Stimulated activated CD4-positive, alpha-beta T cell treated with anti-CD3 and anti-CD28 coated beads, Interleukin-1b, Interleukin-23, amount 100 ng/mL, for 4 hours (primary cell): ENCODE measurements at regions not wholly inside any gene's neighbourhood (a gene's known extent, or its start where the extent isn't known, plus 50 kb on each side); places are given as distances from the start of the nearest gene placed in this dataset.

Source experiments
- DNase-seq, 2 donors: peaks; one replicate each; pipeline ENCODE4 v3.0.0-alpha.2; 2020; ENCODE audit warnings: low read depth in 2 of 2

DNA sequence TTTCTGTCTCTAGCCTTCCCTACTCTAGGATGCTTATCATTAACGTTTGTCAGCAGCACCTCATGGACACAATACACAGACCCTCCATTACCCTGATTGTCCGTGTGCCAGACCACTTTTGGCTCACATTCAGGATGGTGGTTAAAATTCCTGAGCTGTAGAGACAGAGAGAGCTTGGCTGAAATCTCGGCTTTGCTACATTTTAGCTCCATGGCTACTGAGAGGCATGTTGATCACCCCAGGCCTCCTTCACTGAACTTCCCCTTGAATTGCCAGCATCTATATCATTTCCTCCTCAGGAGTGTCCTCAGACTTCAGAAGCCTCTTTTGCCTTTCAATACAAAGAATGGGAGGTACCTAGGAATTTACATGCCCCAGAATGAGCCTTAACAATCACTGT, 104.7 kb upstream of the ISL1 start:
- no peak for DNase-seq

- DNase-seq: no peak
These were observed 103.1 kb upstream of the ISL1 start for GRCh38 chr5:51279983-51280706.

- DNase-seq: no peak
These were observed 97.2 kb upstream of the ISL1 start for GRCh38 chr5:51286046-51286445.

GRCh38 chr5:51302343-51302742, 80.9 kb upstream of the ISL1 start:
- no peak for DNase-seq

DNA sequence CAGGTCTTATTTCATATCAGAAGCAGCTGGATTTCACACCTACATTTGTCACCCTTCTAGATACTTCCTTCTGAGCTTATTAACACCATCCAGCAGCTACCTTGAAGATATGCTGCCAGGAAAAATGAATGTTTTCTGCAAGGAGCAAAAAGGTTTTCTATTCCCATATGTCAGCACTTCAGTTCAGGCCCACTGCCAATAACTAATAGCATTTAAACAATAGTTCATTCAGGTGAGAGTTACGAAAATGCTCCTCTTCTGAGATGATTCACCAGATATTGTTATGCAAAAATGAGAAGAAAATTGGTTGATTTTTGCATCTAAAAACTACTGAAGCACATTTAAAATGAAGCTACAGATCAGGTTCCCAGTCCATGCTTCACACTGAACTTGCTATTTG, 56.4 kb upstream of the ISL1 start:
- no peak for DNase-seq
